GM13976 (cell line): ENCODE measurements at regions not wholly inside any gene's neighbourhood (a gene's known extent, or its start where the extent isn't known, plus 50 kb on each side); places are given as distances from the start of the nearest gene placed in this dataset.

Experiments
- DNase-seq: peaks from one replicate; pipeline ENCODE4 v3.0.0; 2012; ENCODE audit warnings: low spot score
- in situ Hi-C: fragments of 300-500 bp; cut with MboI; formaldehyde crosslinking; loops from one replicate; pipeline ENCODE4 v1.12.0; 2022; ENCODE audit warnings: low sequenced_read_pairs, mixed read lengths, inconsistent platforms; ENCODE audit not compliant: unreplicated experiment
- TF ChIP-seq, protein P1 (sequence below): IDR thresholded peaks from 2 replicates; pipeline ENCODE4 v1.5.1; 2012; ENCODE audit warnings: borderline replicate concordance, mild to moderate bottlenecking; ENCODE audit not compliant: insufficient read depth; ENCODE audit errors: extremely low read depth, missing control alignments, control extremely low read depth

DNA sequence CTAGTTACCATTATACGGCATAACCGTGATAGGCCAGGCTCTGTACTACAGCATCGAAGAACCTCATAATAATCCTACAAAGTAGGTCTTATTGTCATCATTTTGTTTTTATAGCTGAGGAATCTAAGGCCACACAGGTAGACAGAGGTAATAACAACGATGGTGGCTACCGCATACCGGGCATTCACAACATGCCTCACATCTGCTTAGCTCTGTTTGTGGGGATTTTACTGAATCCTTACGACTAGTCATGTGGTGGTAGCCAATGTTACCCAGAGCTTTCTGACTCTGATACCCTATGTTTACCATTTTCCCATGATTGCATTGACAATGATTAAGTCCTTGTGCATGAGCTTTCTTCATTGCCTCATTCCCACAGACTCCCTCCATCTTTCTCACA lies 269.4 kb downstream of the TCF7L2 start:
- in situ Hi-C loops, result no loop called here
- DNase-seq, result no peak
- TF ChIP-seq, protein P1, sequence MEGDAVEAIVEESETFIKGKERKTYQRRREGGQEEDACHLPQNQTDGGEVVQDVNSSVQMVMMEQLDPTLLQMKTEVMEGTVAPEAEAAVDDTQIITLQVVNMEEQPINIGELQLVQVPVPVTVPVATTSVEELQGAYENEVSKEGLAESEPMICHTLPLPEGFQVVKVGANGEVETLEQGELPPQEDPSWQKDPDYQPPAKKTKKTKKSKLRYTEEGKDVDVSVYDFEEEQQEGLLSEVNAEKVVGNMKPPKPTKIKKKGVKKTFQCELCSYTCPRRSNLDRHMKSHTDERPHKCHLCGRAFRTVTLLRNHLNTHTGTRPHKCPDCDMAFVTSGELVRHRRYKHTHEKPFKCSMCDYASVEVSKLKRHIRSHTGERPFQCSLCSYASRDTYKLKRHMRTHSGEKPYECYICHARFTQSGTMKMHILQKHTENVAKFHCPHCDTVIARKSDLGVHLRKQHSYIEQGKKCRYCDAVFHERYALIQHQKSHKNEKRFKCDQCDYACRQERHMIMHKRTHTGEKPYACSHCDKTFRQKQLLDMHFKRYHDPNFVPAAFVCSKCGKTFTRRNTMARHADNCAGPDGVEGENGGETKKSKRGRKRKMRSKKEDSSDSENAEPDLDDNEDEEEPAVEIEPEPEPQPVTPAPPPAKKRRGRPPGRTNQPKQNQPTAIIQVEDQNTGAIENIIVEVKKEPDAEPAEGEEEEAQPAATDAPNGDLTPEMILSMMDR, result no peak

GRCh38 chr10:113221756-113222168 lies 271.7 kb downstream of the TCF7L2 start:
- TF ChIP-seq, protein P1, result no peak
- in situ Hi-C loops, result no loop called here
- DNase-seq, result no peak

GRCh38 chr10:113222207-113222606 lies 272.2 kb downstream of the TCF7L2 start:
- in situ Hi-C loops, result no loop called here
- no peak for DNase-seq
- TF ChIP-seq, protein P1, result no peak

DNA sequence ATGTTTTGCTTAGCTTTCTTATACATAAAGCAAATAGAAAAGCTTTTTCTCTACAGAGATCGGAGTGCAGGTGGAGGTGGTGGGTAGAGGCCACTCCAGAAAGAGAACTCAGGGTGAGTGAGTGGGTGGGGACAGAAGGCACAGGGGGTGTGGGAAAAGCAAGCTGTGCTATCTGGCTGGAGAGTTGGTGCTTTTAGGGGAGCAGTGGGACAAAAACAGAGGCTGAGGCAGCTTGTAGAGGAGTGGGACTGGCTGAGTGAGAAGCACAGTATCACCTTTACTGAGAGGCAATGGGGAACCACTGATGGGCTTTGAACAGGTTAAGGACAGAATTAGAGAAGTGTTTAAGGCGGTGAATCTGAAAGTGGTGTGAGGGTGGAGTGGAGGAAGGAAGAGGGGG lies 275.3 kb downstream of the TCF7L2 start:
- TF ChIP-seq, protein P1, result no peak
- no peak for DNase-seq
- in situ Hi-C loops, result no loop called here

GRCh38 chr10:113225903-113226302 lies 275.9 kb downstream of the TCF7L2 start:
- in situ Hi-C loops, result no loop called here
- no peak for DNase-seq
- TF ChIP-seq, protein P1, result no peak

- TF ChIP-seq, protein P1, result no peak
- in situ Hi-C loops, result no loop called here
- no peak for DNase-seq
Measured at GRCh38 chr10:113226399-113226798, 276.4 kb downstream of the TCF7L2 start.
